ENCODE measurements at regions not wholly inside any gene's neighbourhood (a gene's known extent, or its start where the extent isn't known, plus 50 kb on each side); places are given as distances from the start of the nearest gene placed in this dataset.
A peak's percentile ranks its signal among the peaks of the same experiment; 100 is the strongest.

DNA sequence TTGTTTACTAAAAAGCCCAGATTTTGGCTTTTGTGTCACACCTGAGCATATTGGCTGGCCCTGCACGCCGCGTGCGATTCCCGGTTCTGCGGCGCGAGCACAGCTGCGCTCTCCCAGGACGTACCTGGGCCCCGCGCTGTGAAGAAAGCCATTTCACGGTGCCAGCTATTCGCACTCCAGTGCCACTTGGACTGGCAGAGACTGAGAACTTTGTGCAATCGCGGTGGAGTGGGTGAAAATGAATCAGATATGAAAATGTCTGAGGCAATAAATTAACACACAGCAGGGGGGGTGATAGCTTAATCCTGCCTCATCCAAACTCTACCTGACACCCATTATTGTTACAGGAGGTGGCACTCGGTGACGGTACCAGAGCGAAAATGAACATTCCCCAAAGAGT is 330.1 kb upstream of the MGMT start:
- Histone ChIP-seq H3K4me1 (ENCODE audit: insufficient read depth, poor library complexity, severe bottlenecking) (no peaks in the 10 kb centered on the region), H3K4me3 (ENCODE audit: severe bottlenecking) (no peak overlapping the region), H3K9me3 (ENCODE audit: severe bottlenecking) (no peaks in the 10 kb centered on the region), H3K27ac (ENCODE audit: poor library complexity, severe bottlenecking) (no peak overlapping the region), H3K27me3 (ENCODE audit: insufficient read depth, poor library complexity, severe bottlenecking) (no peaks in the 10 kb centered on the region), H3K36me3 (ENCODE audit: low read depth) (no peaks in the 10 kb centered on the region)
- peak; percentile 41; the same call in 1 of the 3 replicates for ATAC-seq (ENCODE audit: low read depth)
- no peak for DNase-seq (ENCODE audit: low spot score)
- TF ChIP-seq CTCF (IDR thresholded peaks at IDR 0.05; ENCODE audit: poor library complexity, severe bottlenecking): no peak

DNA sequence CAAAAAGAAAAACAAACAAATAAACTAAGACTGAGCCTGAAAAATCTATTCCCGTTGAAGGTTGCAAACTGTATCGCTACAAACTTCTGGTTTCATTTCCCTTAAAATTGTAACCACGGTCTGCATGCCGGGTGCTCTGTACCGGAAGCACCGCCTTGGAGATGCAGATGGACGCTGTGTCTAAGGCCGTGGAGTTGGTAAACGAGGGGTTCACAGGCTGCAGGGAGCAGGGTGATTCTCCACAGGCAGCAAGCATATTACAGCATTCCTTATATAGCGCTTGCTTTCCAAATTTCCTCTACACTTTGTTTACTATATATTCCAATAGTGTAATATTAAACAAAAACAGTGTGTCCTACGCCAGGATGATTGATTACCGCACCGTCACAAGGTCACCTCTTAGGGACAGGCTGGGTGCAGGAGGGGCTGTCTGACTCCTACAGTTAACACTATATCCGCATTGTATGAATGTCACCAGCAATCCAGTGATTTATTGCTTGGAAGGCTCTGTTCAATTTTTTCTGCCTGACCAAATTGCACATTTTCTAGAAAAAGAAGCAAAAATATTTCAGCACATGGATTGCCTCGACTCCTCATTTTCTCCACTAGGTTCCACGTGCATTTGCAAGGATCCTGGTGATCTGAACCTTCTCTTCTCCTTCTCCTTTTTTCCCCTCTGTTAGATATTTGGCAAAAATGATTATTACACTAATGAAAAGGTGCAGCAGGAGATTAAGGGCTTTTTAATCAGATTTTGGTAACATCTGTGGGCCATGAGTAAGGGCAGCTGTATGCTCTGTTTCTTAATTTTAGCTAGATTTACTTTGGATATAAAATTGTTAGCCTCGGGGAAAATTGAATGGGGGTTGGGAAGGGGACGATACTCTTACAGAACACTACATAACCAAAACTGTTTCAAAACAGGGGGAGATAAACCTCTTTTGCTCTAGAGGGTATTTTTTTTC is 325.8 kb upstream of the MGMT start:
- H3K4me3 ChIP-seq (ENCODE audit: severe bottlenecking): no peak overlapping the region
- H3K27me3 ChIP-seq (ENCODE audit: insufficient read depth, poor library complexity, severe bottlenecking): no peaks in the 10 kb centered on the region
- no peaks in the 10 kb centered on the region for H3K9me3 ChIP-seq (ENCODE audit: severe bottlenecking)
- H3K27ac ChIP-seq (ENCODE audit: poor library complexity, severe bottlenecking): no peak overlapping the region
- no peak for ATAC-seq (ENCODE audit: low read depth)
- H3K4me1 ChIP-seq (ENCODE audit: insufficient read depth, poor library complexity, severe bottlenecking): no peaks in the 10 kb centered on the region
- no peak for DNase-seq (ENCODE audit: low spot score)
- TF ChIP-seq CTCF (IDR thresholded peaks at IDR 0.05; ENCODE audit: poor library complexity, severe bottlenecking): no peak
- H3K36me3 ChIP-seq (ENCODE audit: low read depth): no peaks in the 10 kb centered on the region

GRCh38 chr10:129151281-129151680 is 315.8 kb upstream of the MGMT start:
- Histone ChIP-seq H3K27me3 (ENCODE audit: insufficient read depth, poor library complexity, severe bottlenecking) (no peaks in the 10 kb centered on the region), H3K4me3 (ENCODE audit: severe bottlenecking) (no peak overlapping the region), H3K4me1 (ENCODE audit: insufficient read depth, poor library complexity, severe bottlenecking) (no peaks in the 10 kb centered on the region), H3K27ac (ENCODE audit: poor library complexity, severe bottlenecking) (no peak overlapping the region), H3K36me3 (ENCODE audit: low read depth) (no peaks in the 10 kb centered on the region), H3K9me3 (ENCODE audit: severe bottlenecking) (no peaks in the 10 kb centered on the region)
- DNase-seq (ENCODE audit: low spot score): no peak
- no peak for TF ChIP-seq CTCF (IDR thresholded peaks at IDR 0.05; ENCODE audit: poor library complexity, severe bottlenecking)
- ATAC-seq (ENCODE audit: low read depth): no peak

- Histone ChIP-seq H3K4me1 (ENCODE audit: insufficient read depth, poor library complexity, severe bottlenecking) (peaks cover 3% of the 10 kb centered on the region), H3K4me3 (ENCODE audit: severe bottlenecking) (no peak overlapping the region), H3K27ac (ENCODE audit: poor library complexity, severe bottlenecking) (no peak overlapping the region), H3K27me3 (ENCODE audit: insufficient read depth, poor library complexity, severe bottlenecking) (no peaks in the 10 kb centered on the region), H3K36me3 (ENCODE audit: low read depth) (no peaks in the 10 kb centered on the region), H3K9me3 (ENCODE audit: severe bottlenecking) (no peaks in the 10 kb centered on the region)
- ATAC-seq (ENCODE audit: low read depth): no peak
- no peak for TF ChIP-seq CTCF (IDR thresholded peaks at IDR 0.05; ENCODE audit: poor library complexity, severe bottlenecking)
- DNase-seq (ENCODE audit: low spot score): no peak
These were observed 310.6 kb upstream of the MGMT start for GRCh38 chr10:129156406-129156805.

GRCh38 chr10:129157185-129157584 is 309.9 kb upstream of the MGMT start:
- Histone ChIP-seq H3K36me3 (ENCODE audit: low read depth) (no peaks in the 10 kb centered on the region), H3K4me3 (ENCODE audit: severe bottlenecking) (no peak overlapping the region), H3K9me3 (ENCODE audit: severe bottlenecking) (peaks cover 4% of the 10 kb centered on the region), H3K4me1 (ENCODE audit: insufficient read depth, poor library complexity, severe bottlenecking) (peaks cover 3% of the 10 kb centered on the region), H3K27ac (ENCODE audit: poor library complexity, severe bottlenecking) (no peak overlapping the region), H3K27me3 (ENCODE audit: insufficient read depth, poor library complexity, severe bottlenecking) (no peaks in the 10 kb centered on the region)
- TF ChIP-seq CTCF (IDR thresholded peaks at IDR 0.05; ENCODE audit: poor library complexity, severe bottlenecking): no peak
- ATAC-seq (ENCODE audit: low read depth) (no peak), DNase-seq (ENCODE audit: low spot score) (no peak)

All from RWPE2 (cell line).